HUDEP-2 (cell line): ENCODE measurements at regions not wholly inside any gene's neighbourhood (a gene's known extent, or its start where the extent isn't known, plus 50 kb on each side); places are given as distances from the start of the nearest gene placed in this dataset.

Source experiments
- DNase-seq, 76 experiments: peaks; one replicate each; lab custom pipeline; 2025; ENCODE audit not compliant: unreplicated experiment in 76 of 76; lab: John Stamatoyannopoulos, UW

DNA sequence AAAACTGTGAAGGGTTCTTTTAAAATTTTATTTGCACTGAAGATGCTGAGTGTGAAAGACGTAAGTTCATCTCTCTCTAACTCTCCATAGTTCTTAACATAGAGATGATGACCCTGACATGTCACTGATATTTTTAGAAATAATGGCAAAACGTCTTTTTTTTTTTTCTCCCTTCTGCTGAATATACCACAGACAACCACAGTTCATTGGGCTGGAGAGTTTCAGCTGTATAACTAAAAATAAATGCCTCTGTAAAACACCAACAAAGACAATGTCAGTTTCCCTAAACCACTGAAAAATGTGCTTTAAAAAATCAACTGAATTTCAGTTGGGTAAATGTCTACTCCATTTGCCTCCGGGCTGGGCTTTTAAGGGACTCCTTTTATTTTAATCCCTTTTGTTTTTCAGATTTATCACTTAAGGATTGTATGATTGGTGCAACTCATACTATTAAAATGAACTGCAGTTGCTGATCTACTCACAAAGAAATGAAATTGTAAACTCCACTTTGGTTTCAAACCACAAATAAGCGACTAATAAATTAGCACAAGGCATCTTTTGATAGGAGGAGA is 830.9 kb upstream of the WWC1 start:
- DNase-seq = no peak

DNA sequence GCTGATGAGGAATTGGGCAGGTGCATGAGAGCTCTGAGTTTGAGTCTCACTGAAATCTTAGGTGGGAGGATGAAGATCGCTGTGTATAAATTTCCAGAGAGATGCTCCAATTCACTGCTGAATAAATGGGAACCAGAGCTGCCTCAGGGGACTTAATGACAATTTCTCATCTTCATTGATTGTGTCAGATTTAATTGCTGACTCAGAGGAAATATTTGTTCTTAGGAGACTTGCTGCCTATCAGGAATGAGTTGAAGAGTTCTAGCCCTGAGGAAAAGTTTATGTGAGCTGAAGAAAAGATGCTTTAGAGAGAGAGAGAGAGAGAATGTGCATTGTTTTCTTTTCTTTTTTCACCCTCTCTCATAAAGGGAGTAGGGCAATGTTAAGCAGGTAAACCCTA is 827.5 kb upstream of the WWC1 start:
- no peak for DNase-seq

DNA sequence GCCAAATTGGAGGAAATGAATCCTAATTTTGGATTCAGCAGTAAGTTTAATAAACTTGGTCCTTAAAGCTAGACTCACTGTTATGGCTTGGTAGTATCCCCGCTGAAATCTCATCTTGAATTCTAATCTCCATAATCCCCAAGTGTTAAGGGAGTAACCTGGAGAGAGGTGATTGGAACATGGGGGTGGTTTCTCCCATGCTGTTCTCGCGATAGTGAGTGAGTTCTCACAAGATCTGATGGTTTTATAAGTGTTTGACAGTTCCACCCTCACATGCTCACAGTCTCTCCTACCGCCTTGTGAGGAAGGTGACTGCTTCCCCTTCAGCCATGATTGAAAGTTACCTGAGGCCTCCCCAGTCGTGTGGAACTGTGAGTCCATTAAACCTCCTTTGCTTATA is 824.5 kb upstream of the WWC1 start:
- DNase-seq = no peak

DNA sequence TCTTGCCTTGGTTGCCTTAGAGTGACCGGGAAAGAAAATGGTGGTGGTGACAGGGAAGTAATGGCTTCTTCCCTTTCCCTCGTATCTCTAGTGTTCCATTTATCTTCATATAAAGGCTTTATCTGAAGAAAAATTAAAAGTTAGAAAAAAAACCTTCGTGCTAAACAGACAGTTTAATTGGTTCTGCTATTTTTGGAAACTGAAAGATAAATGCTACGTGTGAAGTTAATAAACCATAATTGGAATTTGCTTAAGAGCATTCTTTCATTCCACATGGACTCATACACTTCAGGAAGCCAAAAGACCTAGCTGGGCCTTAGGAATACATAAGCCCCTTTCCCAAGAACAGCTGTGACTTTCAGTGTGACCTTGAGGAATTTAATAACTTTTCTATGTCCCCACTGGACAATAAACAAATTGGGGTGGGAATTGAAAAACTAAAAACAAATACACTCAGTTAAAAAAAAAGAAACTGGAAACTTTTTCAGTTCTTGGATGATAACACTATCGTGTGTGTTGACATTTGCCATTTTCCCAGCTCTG is 818.8 kb upstream of the WWC1 start:
- no peak for DNase-seq

DNA sequence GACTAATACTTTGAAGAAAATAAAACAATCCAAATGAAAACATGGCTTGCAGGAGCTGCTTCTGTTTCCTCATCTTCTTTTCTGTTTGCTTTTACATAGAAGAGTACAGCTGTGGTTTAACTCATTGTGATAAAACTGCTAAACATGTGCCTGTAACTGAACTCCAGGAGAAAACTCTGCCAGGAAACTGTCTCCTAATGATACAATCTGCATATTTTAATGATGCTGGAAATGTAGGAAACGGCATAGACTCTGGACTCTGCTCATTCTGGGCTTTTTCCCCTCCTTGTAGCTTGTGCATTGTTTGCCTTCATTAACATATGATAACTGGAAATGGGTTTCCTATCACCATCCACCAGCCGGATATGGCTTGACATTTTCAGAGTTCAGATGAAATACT is 813.3 kb upstream of the WWC1 start:
- DNase-seq = no peak

DNA sequence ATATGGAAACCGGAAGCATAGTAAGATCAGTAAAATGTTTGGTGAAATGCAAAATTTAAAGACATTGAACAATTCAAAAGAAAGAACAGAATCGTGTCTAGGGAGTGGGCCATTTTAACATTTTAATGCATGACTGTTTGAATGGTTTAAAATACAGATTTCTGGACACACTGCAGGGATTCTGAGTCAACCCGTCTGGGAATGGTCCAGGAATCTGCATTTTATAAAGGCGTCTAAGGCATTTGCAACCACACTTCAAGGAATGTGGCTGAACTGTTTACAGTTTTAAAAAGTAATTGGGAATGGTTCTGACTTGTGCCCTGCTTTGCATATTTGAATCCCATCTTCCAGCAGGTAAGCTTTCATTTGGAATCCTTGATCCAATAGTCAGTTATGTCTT is 811.7 kb upstream of the WWC1 start:
- DNase-seq = no peak

DNA sequence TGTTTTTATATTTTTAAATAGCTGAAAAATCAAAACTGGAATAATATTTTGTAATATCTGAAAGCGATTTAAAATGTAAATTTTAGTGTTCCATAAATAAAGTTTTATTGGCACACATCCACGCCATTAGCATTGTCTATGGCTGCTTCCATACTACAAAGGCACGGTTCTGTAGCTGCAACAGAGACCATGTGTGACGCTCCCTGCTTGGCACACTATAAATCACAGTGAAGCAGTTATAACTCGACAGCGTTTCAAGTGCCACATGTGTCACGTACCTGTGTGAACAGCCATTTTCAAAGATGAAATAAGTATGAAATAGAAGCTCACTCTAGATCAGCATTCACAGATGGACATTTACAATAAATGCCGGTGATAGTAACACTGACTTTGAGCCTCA is 810.1 kb upstream of the WWC1 start:
- DNase-seq = no peak

DNA sequence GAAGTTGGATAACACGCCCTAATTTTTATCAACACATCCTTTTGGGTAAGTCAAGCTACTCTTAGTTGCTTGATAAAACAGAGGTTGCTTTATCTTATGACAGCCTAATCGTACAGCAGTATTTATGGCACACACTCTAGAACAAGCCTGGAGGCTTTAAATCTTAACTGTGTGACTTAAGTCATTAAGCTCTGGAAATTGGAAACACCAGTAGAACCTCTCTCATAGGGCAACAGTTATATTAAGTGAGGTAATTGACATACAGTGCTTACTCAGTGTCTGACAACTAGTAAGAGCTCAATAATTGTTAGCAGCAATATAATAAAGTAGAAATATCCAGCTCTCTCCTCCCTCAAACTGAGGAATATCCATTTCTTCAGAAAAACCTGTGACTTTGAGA is 808.9 kb upstream of the WWC1 start:
- no peak for DNase-seq

DNA sequence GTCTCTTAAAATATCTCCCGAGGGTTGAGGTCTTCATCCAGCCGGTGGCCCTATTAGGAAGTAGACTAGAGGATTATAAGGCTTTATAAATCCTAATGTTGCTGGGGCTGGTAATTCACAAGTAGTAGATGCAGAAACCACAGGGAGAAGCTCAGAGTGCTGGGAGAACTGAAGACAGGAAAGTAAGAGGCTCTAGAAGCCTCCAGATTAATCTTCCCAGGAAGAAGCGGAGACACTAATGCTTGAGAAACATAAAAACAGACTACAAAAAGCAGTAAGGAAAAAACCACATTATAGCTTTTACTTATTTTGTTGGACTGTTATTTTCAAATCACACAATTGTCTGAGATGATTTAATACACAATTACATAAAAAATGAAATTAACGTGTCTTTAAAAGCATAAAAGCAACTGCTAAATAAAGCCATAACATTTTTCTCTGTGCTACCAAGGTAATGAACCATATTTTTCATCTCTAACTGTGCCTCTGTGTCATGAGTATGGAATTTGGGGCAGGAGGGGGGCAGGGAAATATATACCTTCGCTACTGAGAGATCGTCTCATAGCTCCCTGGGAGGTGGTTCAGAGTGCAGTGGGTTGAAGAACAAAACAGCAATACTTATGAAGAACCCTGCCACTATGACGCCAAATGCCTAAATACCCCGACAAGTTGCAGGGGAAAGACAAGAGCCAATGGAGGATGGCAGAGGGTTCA is 806.2 kb upstream of the WWC1 start:
- no peak for DNase-seq

DNA sequence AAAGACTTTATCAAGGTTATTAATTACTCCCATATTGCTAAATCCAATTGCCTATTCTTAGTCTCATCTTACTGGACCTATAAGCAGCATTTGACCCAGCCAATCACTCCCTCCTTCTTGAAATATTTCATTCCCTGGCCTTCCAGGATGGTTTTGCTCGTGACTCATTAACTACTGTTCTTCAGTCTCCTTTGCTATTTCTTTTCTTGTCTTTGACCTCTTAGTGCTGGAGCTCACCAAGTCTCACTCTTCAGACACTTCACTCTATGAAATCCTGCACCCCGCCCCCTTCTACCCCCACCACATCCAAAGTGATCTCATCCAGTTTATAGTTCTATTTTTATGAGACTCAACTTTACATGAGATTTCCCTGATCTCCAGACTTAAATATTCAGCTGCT is 803.1 kb upstream of the WWC1 start:
- no peak for DNase-seq

DNA sequence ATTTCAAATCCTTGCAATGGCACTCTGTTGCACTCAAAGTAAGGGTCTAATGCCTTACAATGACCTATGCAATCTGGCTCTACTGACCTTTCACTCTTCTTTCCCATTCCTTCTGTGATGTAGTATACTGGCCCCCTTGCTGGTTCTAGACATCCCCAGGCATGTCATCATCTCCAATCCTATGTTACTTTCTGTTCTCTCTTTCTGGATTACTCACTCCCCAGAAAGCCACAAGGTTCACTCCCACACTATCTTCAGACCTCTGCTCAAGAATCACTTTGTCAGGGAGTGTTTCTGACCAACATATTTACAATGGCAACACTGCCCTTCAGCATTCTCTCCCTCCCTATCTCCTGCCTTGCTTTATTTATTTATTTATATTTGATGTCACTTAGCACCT is 802.2 kb upstream of the WWC1 start:
- DNase-seq = no peak

DNA sequence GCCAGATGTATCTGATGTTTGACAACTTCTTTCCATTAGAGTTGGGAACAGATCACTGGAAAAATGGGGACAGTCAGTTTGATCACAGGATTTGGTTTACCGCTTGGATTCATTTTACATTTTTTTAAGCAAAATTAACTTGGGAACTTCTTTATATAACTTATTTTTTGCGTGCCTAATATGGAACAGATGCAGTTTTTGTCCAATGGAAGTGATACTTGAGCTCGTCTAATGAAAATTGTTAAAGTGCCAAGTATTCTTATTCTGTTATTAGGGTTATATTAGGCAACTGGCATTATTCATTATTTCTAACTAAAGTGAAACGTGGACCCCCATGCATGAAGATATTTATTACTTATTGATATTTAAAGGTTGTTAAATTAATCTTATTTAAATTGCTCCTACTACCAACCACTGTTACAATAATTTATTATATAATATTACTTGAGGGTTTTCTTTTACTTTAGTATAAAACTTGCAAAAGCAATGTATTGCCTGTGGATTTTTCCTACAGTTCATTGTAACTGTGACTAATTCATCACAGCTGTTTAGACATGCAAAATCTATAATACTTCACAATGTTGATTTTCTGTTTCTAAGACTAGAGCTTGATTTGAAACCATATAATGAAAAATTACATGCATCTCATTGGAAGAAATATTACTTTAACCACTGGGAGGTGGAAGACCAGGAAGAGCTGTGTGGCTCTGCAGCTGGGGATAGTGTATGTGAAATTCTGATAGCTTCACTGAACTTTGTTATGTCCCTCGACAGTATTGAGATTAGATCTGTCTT is 787.3 kb upstream of the WWC1 start:
- DNase-seq = no peak

DNA sequence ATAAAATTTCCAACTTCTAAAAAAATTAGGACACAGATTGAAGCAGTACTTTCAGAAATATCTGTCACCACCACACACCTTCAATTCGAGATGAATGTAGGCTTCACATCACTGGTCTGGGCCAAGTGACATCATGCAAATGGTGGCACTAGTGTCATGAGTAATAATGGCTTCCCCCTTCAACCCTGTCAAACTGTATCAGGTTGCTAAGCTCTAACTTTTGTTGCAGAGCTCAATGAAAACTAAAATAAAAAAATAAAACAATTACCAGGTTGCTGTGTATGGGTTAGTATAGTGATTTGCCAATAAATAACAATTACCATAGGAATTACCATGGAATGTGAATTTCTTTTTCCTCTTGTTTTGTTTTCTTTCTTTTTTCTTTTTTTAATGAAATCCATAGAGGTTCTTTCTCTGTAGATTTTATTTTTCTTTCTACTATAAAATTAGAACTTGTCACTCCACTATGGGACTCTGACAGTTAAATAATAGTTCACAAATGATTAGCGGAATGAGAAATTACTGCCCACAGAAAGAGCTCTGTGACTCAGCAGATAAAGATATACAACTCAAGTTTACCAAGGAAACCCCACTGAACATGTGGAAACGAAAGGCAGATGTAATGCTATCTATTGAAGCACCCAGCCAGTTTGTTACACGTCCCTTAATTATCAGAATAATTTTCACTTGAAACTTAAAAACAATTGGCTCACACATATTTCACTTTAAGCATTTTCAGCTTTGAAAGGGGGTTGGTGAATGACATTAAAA is 783.8 kb upstream of the WWC1 start:
- no peak for DNase-seq

DNA sequence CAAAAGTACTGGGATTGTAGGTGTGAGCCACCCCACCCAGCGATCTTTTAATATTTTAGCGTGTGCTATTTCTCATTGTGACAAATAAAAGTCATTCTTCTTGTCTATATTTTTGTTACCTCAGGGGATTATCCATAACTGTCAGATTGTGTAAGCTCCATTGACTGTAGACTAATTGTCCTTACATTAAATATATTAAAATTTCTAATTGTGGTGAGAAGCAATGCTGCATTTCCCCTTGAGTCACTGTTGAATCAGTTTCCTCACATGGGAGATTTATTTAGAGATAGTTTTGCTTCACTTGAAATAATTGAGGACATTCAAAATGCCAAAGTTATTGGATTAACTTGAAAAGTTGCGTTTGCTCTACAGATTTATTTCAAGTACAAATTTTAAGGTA is 782.4 kb upstream of the WWC1 start:
- DNase-seq = no peak

DNA sequence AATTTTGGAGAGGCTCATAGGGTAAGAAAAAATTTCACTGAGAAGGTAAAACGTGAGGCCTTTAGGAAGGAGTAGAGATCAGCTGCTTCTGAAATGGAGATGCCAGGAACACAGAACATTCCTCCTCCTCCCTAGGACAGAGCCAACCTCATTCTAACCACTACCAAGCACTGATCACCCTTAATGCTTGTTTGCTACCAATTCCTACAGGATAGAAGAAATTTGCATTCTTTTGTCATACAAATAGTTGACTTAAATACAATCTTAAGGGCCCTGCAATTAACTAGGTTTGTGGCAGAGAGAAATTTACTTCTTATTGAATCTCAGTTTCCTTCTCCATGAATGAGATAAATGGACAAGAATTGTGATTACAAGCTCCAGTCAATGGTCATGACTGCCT is 780.2 kb upstream of the WWC1 start:
- no peak for DNase-seq

DNA sequence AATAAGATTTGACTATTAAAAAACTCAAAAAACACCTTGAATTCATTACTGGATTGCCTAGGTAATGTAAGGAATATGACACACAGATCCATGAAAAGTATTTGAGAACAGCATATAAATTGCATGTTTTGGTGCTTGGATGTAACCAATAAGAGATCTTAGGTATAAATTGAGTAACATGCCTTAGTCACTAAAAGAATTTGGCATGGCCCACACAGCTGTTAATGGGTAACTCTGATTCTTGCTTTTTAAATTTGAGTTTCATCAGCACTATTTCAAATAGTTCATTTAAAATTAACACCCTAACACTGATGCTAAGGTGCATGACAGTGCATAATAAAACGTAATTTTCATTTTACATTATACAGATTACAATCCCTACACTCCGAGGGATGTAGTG is 779.3 kb upstream of the WWC1 start:
- no peak for DNase-seq

DNA sequence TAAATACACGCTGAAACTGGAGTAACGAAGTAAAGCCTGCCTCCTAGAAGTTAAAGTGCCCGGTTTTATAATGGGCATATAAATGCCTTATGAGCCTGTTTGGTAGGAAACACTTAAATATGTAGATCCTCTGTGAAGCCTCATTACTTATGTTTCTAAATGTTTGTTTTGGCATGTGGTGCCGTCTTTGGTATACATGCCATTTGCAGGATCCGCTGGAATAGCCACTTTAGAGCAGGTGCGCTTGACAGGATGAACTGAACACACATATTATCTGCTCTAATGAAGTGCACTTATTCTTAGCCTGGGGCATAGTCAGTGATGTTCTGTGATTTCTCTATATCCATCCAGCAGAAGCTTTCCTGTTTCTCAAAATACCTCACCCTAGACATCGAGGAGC is 778.1 kb upstream of the WWC1 start:
- DNase-seq = no peak

DNA sequence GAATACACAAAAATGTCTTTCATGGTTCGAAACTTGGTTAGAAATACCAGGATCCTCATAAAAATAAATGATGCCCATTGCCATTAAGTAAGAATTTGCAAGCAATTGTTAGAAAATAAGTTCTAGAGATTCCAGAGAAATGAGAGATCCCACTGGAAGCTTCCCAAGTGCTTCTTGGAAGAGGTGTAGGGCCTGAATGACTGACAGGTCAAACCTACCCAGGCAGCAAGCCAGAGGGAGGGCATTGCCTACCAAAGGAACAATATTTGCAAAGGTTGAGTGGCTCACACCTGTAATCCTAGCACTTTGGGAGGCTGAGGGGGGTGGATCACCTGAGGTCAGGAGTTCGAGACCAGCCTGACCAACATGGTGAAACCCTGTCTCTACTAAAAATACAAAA is 777.0 kb upstream of the WWC1 start:
- DNase-seq = no peak

DNA sequence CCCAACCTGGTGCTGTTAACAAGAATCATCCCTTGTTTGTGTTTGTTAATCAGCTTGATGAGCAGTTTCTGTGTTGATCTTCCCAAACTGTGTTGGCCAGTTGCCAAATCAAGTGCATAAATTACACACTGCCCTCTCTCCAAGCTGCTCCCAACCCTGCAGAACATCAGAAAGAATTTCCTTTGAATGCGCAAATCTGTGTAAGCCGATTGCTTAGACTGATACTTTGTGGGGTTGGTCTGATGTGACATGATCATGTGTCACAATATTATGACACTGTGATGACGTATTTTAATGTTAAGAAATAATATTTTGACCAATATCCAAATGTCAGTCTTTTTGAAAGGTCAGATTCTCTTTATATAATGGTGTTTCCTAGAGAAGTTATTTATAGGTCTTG is 766.4 kb upstream of the WWC1 start:
- no peak for DNase-seq

DNA sequence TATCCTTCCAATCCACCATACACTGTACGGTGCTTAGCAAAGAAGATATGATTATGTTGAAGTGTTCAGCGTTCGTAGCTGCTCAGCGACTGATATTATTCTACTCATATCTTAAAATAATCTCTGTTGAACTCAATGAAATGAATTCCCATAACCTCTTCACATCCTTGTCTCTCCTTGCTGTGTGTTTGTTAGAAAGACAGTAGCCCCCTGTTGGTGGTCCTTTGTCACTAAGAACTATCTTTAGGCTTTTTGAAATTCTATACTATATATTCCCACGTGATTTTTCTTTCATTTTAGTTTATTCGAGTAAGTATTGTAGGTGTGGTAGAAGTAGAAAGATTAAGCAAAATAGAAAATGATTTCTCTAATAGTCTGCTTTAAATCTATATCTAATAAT is 762.8 kb upstream of the WWC1 start:
- DNase-seq = no peak

DNA sequence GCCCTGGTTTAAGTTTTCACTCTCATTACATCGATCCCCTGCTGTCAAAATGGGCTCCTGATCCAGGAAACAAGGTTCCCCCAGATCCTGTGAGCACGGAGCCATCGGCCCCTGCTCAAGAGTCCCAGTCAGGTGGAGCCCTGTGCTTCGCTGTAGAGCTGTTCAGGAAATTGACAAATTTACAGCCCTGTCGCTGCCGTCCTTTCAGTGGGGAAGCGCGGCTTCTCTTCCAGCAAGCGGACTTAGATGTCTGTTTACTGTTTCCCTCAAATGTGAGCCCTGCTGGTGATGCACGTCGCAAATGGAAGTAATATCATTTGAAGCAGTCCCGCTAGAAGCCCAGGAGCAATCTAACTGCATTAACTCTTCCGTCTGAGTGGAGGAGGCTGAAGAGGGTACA is 760.9 kb upstream of the WWC1 start:
- no peak for DNase-seq
